Keratinocyte (primary cell): ENCODE measurements at regions not wholly inside any gene's neighbourhood (a gene's known extent, or its start where the extent isn't known, plus 50 kb on each side); places are given as distances from the start of the nearest gene placed in this dataset.

Experiments used
- CTCF ChIP-seq, 3 experiments: IDR thresholded peaks in 1 of 3; conservative IDR thresholded peaks in 1 of 3; optimal IDR thresholded peaks in 1 of 3; 2 replicates in 2 of 3; 3 replicates in 1 of 3; pipeline versions ENCODE3 to v1.5.1; 2011; ENCODE audit warnings: low read length in 3 of 3, mild to moderate bottlenecking in 3 of 3, moderate library complexity in 2 of 3, control low read depth in 1 of 3, inconsistent platforms in 1 of 3; ENCODE audit not compliant: insufficient read depth in 2 of 3; ENCODE audit errors: extremely low read depth in 1 of 3
- EZH2 ChIP-seq: IDR thresholded peaks from one replicate; pipeline ENCODE4 v1.6.1; 2012; ENCODE audit warnings: inconsistent platforms, mild to moderate bottlenecking, low read length, moderate library complexity

GRCh38 chr13:50527188-50527587 lies 316.3 kb downstream of the DLEU7 start:
- TF ChIP-seq CTCF (optimal IDR thresholded peaks at IDR 0.05 in 1 of 3, IDR thresholded peaks at IDR 0.05 in 1 of 3, conservative IDR thresholded peaks at IDR 0.05 in 1 of 3; ENCODE audit: extremely low read depth in 1 of 3, insufficient read depth in 2 of 3, low read length in 3 of 3) (no peak), EZH2 (no peak)
